ENCODE measurements at regions not wholly inside any gene's neighbourhood (a gene's known extent, or its start where the extent isn't known, plus 50 kb on each side); places are given as distances from the start of the nearest gene placed in this dataset.

DNA sequence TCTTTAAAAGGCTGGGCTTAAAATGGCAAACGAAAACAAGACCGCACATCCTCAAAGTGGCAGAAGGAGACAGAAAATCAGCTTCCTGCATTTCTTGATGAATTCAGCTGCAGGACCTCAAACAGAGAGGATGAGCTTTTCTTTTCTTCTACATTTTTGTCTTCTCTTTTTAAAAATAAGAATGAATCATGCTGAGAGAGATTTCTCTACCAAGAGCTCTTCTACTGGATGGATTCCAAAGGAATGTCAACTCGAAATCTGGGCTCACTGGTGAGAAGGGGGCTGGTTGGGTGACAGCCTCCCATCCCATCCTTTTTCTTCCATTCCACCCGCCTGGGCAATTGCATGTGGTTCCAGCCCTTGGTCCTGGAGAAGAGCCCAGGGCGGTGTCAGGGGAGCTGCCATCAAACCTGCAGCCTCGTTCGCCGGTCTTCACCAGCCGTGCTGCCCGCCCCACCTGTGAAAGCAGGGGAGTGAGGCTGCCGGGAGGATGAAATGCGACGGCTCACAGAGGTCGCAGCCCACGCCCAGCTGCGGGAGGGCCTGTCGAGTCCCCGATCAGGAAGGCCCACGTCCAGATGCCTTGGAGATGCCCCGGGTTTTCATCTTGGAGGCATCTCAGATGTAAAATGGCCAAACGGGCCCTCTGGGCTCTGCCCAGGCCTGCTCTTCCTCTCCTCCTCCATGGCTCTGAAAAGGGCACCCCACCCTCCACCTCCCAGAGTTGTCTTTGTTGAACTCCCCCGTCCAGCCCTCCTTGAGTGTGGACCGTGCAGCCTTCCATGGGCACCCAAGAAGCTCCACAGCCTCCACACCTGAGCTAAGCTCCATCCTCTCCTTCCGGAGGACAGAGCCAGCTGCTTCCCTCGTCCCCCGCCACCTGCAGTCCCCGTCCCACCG lies 121.9 kb downstream of the FOXL1 start:
- H3K4me3 ChIP-seq (ENCODE audit: insufficient read length, low read depth): no peak overlapping the region
- H3K36me3 ChIP-seq (ENCODE audit: insufficient read depth, insufficient read length, low read length): no peaks in the 10 kb centered on the region
- H3K4me1 ChIP-seq (ENCODE audit: insufficient read depth, insufficient read length): no peaks in the 10 kb centered on the region
- no peak for TF ChIP-seq YY1 (IDR thresholded peaks at IDR 0.05; ENCODE audit: insufficient read depth, insufficient read length)
- TF ChIP-seq SUZ12 (IDR thresholded peaks at IDR 0.05; ENCODE audit: extremely low read depth, insufficient read depth, insufficient read length): no peak
- no peak for TF ChIP-seq ZNF274 (IDR thresholded peaks at IDR 0.05; ENCODE audit: low read depth, low read length)
- no peak overlapping the region for H3K9ac ChIP-seq (ENCODE audit: insufficient read length, low read depth)
- no peaks in the 10 kb centered on the region for H3K9me3 ChIP-seq (ENCODE audit: insufficient read depth, low read length)
- no peaks in the 10 kb centered on the region for H3K27me3 ChIP-seq (ENCODE audit: insufficient read depth, insufficient read length)
- DNase-seq (ENCODE audit: low read depth, low spot score): no peak

DNA sequence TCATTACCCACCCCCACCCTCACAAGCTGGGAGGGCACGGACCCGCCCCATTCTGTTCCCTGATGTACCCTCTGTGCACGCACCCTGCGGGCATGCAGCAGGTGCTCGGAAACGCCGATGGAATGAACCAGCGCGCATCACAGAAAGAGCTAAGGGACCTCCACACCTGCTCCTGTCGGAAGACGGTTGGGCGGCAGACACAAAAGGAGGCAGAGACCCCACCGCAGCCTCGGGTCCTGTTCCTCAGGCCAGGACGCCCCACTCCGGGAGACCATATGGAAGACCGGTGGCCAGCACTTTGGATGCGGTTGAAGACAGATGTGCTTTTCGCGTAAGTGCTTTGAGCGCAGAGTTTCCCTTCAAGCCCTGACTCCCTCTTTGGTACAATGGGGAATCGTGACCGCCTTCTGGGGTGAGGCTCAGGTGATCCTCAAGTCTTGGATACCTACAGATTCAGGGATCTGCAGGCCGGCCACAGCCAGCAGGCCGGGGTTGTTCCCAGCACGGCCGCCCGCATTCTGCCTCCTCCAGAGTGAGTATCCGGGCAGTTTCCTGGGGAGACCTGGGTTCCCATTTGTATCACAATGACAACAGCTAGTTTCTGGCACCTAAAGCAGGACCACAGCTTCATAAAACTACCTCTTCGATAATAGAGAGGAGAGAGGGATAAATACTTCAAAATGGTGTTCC lies 123.1 kb downstream of the FOXL1 start:
- Histone ChIP-seq H3K4me1 (ENCODE audit: insufficient read depth, insufficient read length) (no peaks in the 10 kb centered on the region), H3K27me3 (ENCODE audit: insufficient read depth, insufficient read length) (no peaks in the 10 kb centered on the region), H3K4me3 (ENCODE audit: insufficient read length, low read depth) (no peak overlapping the region), H3K9me3 (ENCODE audit: insufficient read depth, low read length) (no peaks in the 10 kb centered on the region), H3K36me3 (ENCODE audit: insufficient read depth, insufficient read length, low read length) (no peaks in the 10 kb centered on the region), H3K9ac (ENCODE audit: insufficient read length, low read depth) (no peak overlapping the region)
- TF ChIP-seq SUZ12 (IDR thresholded peaks at IDR 0.05; ENCODE audit: extremely low read depth, insufficient read depth, insufficient read length): no peak
- no peak for TF ChIP-seq YY1 (IDR thresholded peaks at IDR 0.05; ENCODE audit: insufficient read depth, insufficient read length)
- TF ChIP-seq ZNF274 (IDR thresholded peaks at IDR 0.05; ENCODE audit: low read depth, low read length): no peak
- no peak for DNase-seq (ENCODE audit: low read depth, low spot score)

DNA sequence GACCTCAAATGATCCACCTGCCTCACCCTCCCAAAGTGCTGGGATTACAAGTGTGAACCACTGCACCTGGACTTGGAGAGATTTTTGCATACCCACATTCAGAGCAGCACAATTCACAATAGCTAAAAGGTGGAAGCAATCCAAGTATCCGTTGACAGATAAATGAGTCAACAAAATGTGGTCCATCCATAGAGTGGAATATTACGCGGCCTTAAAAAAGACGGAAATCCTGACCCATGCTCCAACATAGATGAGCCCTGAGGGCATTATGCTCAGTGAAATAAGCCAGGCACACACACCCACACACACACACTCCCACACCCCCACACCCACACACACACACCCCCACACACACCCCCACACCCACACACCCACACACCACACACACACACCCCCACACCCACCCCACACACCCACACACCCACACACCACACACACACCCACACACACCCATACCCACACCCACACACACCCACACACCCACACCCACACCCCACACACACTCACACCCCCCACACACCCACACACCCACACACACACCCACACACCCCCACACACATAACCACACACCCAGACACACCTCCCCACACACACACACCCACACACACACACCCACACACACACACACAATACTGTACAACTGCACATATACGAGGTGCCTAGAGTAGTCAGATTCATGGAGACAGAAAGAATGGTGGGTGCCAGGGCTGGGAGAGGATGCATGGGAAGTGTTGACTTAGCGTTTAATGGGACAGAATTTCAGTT lies 124.7 kb downstream of the FOXL1 start:
- Histone ChIP-seq H3K9ac (ENCODE audit: insufficient read length, low read depth) (no peak overlapping the region), H3K36me3 (ENCODE audit: insufficient read depth, insufficient read length, low read length) (no peaks in the 10 kb centered on the region), H3K4me1 (ENCODE audit: insufficient read depth, insufficient read length) (no peaks in the 10 kb centered on the region), H3K4me3 (ENCODE audit: insufficient read length, low read depth) (no peak overlapping the region), H3K27me3 (ENCODE audit: insufficient read depth, insufficient read length) (no peaks in the 10 kb centered on the region), H3K9me3 (ENCODE audit: insufficient read depth, low read length) (no peaks in the 10 kb centered on the region)
- DNase-seq (ENCODE audit: low read depth, low spot score): no peak
- TF ChIP-seq YY1 (IDR thresholded peaks at IDR 0.05; ENCODE audit: insufficient read depth, insufficient read length): no peak
- TF ChIP-seq ZNF274 (IDR thresholded peaks at IDR 0.05; ENCODE audit: low read depth, low read length): no peak
- no peak for TF ChIP-seq SUZ12 (IDR thresholded peaks at IDR 0.05; ENCODE audit: extremely low read depth, insufficient read depth, insufficient read length)

DNA sequence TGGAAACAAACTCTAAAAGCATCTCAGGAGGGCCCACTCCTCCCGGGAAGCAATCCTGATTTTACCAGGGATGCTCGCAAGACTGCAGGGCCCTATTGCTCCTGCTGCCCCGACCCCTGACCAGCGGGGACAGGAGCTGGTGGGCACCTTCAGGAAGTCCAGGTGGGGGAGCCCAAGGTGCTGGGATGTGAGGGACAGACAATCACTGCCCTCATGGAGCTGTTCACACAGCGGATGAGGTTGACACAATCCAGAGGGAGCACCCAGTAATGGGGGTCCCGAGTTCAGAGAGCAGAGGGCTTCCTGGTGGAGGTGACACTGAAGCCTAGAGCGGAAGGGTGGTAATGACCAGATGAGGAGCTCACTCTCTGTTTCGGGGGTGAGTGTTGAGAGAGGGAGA lies 126.2 kb downstream of the FOXL1 start:
- TF ChIP-seq ZNF274 (IDR thresholded peaks at IDR 0.05; ENCODE audit: low read depth, low read length) (no peak), SUZ12 (IDR thresholded peaks at IDR 0.05; ENCODE audit: extremely low read depth, insufficient read depth, insufficient read length) (no peak), YY1 (IDR thresholded peaks at IDR 0.05; ENCODE audit: insufficient read depth, insufficient read length) (no peak)
- H3K27me3 ChIP-seq (ENCODE audit: insufficient read depth, insufficient read length): peaks cover 4% of the 10 kb centered on the region
- H3K9me3 ChIP-seq (ENCODE audit: insufficient read depth, low read length): no peaks in the 10 kb centered on the region
- no peak for DNase-seq (ENCODE audit: low read depth, low spot score)
- no peak overlapping the region for H3K4me3 ChIP-seq (ENCODE audit: insufficient read length, low read depth)
- H3K36me3 ChIP-seq (ENCODE audit: insufficient read depth, insufficient read length, low read length): no peaks in the 10 kb centered on the region
- no peaks in the 10 kb centered on the region for H3K4me1 ChIP-seq (ENCODE audit: insufficient read depth, insufficient read length)
- no peak overlapping the region for H3K9ac ChIP-seq (ENCODE audit: insufficient read length, low read depth)

DNA sequence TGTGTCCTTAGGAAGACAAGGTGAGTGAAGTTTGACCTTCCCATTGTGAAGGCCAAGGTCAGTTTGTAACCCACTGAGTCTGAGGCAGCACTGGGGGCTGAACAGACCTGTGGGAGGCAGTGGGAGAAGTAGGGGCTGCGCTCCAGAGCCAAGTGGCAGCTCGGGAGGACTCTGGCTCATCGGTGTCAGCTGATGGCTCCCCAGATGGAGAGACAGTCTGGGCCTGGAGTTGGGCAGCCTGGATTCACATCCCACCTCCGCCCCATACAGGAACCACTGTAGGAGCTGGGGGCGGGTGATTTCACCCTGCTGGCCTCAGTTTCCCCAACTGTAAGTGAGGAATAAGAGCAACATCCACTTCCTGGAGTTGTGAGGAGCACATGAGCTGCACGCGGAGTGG lies 128.4 kb downstream of the FOXL1 start:
- no peak overlapping the region for H3K4me3 ChIP-seq (ENCODE audit: insufficient read length, low read depth)
- peaks cover 2% of the 10 kb centered on the region for H3K4me1 ChIP-seq (ENCODE audit: insufficient read depth, insufficient read length)
- H3K9me3 ChIP-seq (ENCODE audit: insufficient read depth, low read length): no peaks in the 10 kb centered on the region
- no peak for DNase-seq (ENCODE audit: low read depth, low spot score)
- H3K9ac ChIP-seq (ENCODE audit: insufficient read length, low read depth): no peak overlapping the region
- TF ChIP-seq ZNF274 (IDR thresholded peaks at IDR 0.05; ENCODE audit: low read depth, low read length): no peak
- H3K27me3 ChIP-seq (ENCODE audit: insufficient read depth, insufficient read length): peaks cover 4% of the 10 kb centered on the region
- no peaks in the 10 kb centered on the region for H3K36me3 ChIP-seq (ENCODE audit: insufficient read depth, insufficient read length, low read length)

DNA sequence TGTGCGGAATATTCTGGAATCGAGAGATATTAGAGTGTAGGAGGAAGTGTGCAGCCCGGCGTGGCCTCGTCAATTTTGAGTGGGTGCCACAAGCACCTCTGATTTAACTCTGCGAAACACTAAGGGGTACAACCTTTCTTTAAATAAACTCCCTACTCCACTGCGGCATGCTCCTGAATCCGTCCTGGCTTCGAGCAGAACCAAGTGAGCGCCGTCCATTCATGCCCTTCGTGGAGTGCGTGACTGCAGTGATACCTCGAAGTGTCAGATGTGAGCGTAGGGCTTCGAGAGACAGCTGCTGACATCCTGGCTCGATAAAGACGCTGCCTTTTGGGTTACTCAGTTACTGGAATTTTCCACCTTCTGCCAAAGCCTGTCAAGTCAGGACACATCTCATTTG lies 128.8 kb downstream of the FOXL1 start:
- Histone ChIP-seq H3K36me3 (ENCODE audit: insufficient read depth, insufficient read length, low read length) (no peaks in the 10 kb centered on the region), H3K9me3 (ENCODE audit: insufficient read depth, low read length) (no peaks in the 10 kb centered on the region), H3K4me1 (ENCODE audit: insufficient read depth, insufficient read length) (peaks cover 2% of the 10 kb centered on the region), H3K9ac (ENCODE audit: insufficient read length, low read depth) (no peak overlapping the region), H3K27me3 (ENCODE audit: insufficient read depth, insufficient read length) (peaks cover 4% of the 10 kb centered on the region), H3K4me3 (ENCODE audit: insufficient read length, low read depth) (no peak overlapping the region)
- DNase-seq (ENCODE audit: low read depth, low spot score): no peak
- no peak for TF ChIP-seq SUZ12 (IDR thresholded peaks at IDR 0.05; ENCODE audit: extremely low read depth, insufficient read depth, insufficient read length)
- TF ChIP-seq YY1 (IDR thresholded peaks at IDR 0.05; ENCODE audit: insufficient read depth, insufficient read length): no peak
- TF ChIP-seq ZNF274 (IDR thresholded peaks at IDR 0.05; ENCODE audit: low read depth, low read length): no peak

DNA sequence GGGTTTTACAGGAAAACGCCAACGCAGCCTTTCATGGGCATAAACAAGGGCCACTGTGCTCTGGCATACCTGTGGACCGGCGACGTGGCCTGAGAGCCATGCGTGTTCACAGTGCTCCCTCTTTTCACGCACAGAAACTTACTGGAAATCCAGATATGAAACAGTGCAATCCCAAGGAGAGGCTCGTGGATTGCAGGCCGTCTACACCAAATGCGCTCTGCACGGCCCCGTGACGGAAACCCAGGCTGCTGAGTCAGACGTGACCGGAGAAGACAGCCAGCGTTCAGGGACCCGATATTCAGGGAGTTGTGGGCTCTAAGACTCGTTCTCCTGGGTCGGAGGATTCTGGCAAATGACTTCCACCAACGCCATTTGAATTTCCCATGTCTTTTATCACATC lies 129.2 kb downstream of the FOXL1 start:
- H3K9me3 ChIP-seq (ENCODE audit: insufficient read depth, low read length): no peaks in the 10 kb centered on the region
- DNase-seq (ENCODE audit: low read depth, low spot score): no peak
- H3K4me3 ChIP-seq (ENCODE audit: insufficient read length, low read depth): no peak overlapping the region
- TF ChIP-seq YY1 (IDR thresholded peaks at IDR 0.05; ENCODE audit: insufficient read depth, insufficient read length): no peak
- no peak for TF ChIP-seq SUZ12 (IDR thresholded peaks at IDR 0.05; ENCODE audit: extremely low read depth, insufficient read depth, insufficient read length)
- no peak for TF ChIP-seq ZNF274 (IDR thresholded peaks at IDR 0.05; ENCODE audit: low read depth, low read length)
- peaks cover 2% of the 10 kb centered on the region for H3K4me1 ChIP-seq (ENCODE audit: insufficient read depth, insufficient read length)
- no peaks in the 10 kb centered on the region for H3K36me3 ChIP-seq (ENCODE audit: insufficient read depth, insufficient read length, low read length)
- H3K9ac ChIP-seq (ENCODE audit: insufficient read length, low read depth): no peak overlapping the region
- H3K27me3 ChIP-seq (ENCODE audit: insufficient read depth, insufficient read length): peaks cover 4% of the 10 kb centered on the region
